Neural progenitor cell (in vitro differentiated cells): ENCODE measurements at regions not wholly inside any gene's neighbourhood (a gene's known extent, or its start where the extent isn't known, plus 50 kb on each side); places are given as distances from the start of the nearest gene placed in this dataset.

Source experiments
- CTCF ChIP-seq: fragments of 200-600 bp; sonication (generic); IDR thresholded peaks from 2 replicates; pipeline ENCODE4 v1.5.1; 2017; ENCODE audit warnings: antibody characterized with exemption, mild to moderate bottlenecking
- EZH2 ChIP-seq: fragments of 200-600 bp; sonication (generic); IDR thresholded peaks from 2 replicates; pipeline ENCODE4 v1.6.1; 2017; ENCODE audit warnings: antibody characterized with exemption, mild to moderate bottlenecking, moderate library complexity
- EZH2phosphoT487 ChIP-seq: fragments of 200-600 bp; sonication (generic); IDR thresholded peaks from 2 replicates; pipeline ENCODE4 v1.6.1; 2017; ENCODE audit warnings: antibody characterized with exemption

- TF ChIP-seq CTCF (no peak), EZH2phosphoT487 (no peak), EZH2 (no peak)
Measured at GRCh38 chr5:93302711-93303110, 278.3 kb downstream of the NR2F1-AS1 start.
